DOHH2 (cell line): ENCODE measurements at regions not wholly inside any gene's neighbourhood (a gene's known extent, or its start where the extent isn't known, plus 50 kb on each side); places are given as distances from the start of the nearest gene placed in this dataset.

Experiments used
- H3F3A ChIP-seq: fragments of 200-600 bp; sonication (generic), shearing (Covaris generic); 2 replicates; pipeline ENCODE4 v1.6.0; 2016; ENCODE audit warnings: antibody characterized with exemption, mild to moderate bottlenecking; ENCODE audit not compliant: control insufficient read depth, insufficient read depth
- H3K27ac ChIP-seq: fragments of 200-600 bp; sonication (generic); 2 replicates; pipeline ENCODE4 v1.5.1; 2014; ENCODE audit warnings: low read depth, mild to moderate bottlenecking, low read length, moderate library complexity
- H3K27me3 ChIP-seq: fragments of 200-600 bp; sonication (generic); 2 replicates; pipeline ENCODE4 v1.6.1; 2014; ENCODE audit warnings: mild to moderate bottlenecking, low read length, mixed read lengths; ENCODE audit not compliant: control insufficient read depth
- H3K36me3 ChIP-seq: fragments of 200-600 bp; sonication (generic); 2 replicates; pipeline ENCODE4 v1.6.1; 2014; ENCODE audit warnings: mild to moderate bottlenecking, low read length, moderate library complexity, mixed read lengths; ENCODE audit not compliant: control insufficient read depth
- H3K4me1 ChIP-seq: fragments of 200-600 bp; sonication (generic); 2 replicates; pipeline ENCODE4 v1.6.1; 2014; ENCODE audit warnings: mild to moderate bottlenecking, low read length, mixed read lengths; ENCODE audit not compliant: control insufficient read depth
- H3K4me2 ChIP-seq: fragments of 200-600 bp; sonication (generic); 2 replicates; pipeline ENCODE4 v1.6.0; 2014; ENCODE audit warnings: mild to moderate bottlenecking, low read length, moderate library complexity
- H3K4me3 ChIP-seq: fragments of 200-600 bp; sonication (generic); 2 replicates; pipeline ENCODE4 v1.5.1; 2014; ENCODE audit warnings: mild to moderate bottlenecking, low read length, mixed read lengths
- H3K79me2 ChIP-seq: fragments of 200-600 bp; sonication (generic); 2 replicates; pipeline ENCODE4 v1.6.1; 2014; ENCODE audit warnings: mild to moderate bottlenecking, low read length, mixed read lengths; ENCODE audit not compliant: control insufficient read depth
- H3K9me2 ChIP-seq: fragments of 200-600 bp; sonication (generic); replicated peaks from 2 replicates; pipeline ENCODE4 v1.6.1; 2014; ENCODE audit warnings: mild to moderate bottlenecking, low read length, mixed read lengths; ENCODE audit not compliant: control insufficient read depth
- H3K9me3 ChIP-seq: fragments of 200-600 bp; sonication (generic); 2 replicates; pipeline ENCODE4 v1.6.1; 2014; ENCODE audit warnings: antibody characterized with exemption, low read length, mixed read lengths; ENCODE audit not compliant: control insufficient read depth, insufficient read depth
- H4K20me1 ChIP-seq: fragments of 200-600 bp; sonication (generic); 2 replicates; pipeline ENCODE4 v1.6.0; 2014; ENCODE audit warnings: low read depth, mild to moderate bottlenecking, antibody characterized with exemption, low read length, moderate library complexity; ENCODE audit not compliant: control insufficient read depth, insufficient read depth
- CTCF ChIP-seq: fragments of 200-600 bp; sonication (generic); IDR thresholded peaks from one replicate; pipeline ENCODE4 v1.5.1; 2014; ENCODE audit warnings: antibody characterized with exemption, mild to moderate bottlenecking, low read depth, low read length; ENCODE audit not compliant: poor library complexity, severe bottlenecking
- EZH2phosphoT487 ChIP-seq: fragments of 200-600 bp; sonication (generic); IDR thresholded peaks from 2 replicates; pipeline ENCODE4 v1.6.1; 2017; ENCODE audit warnings: borderline replicate concordance, mild to moderate bottlenecking, antibody characterized with exemption, low read length, moderate library complexity, mixed read lengths

GRCh38 chr6:67680297-67680932, 954.7 kb upstream of the ADGRB3 start:
- H3K4me1 ChIP-seq, result no peaks in the 10 kb centered on the region
- H3K27me3 ChIP-seq, result no peaks in the 10 kb centered on the region
- H3K36me3 ChIP-seq, result no peaks in the 10 kb centered on the region
- no peak for TF ChIP-seq EZH2phosphoT487
- TF ChIP-seq CTCF, result no peak
- no peak overlapping the region for H3K4me2 ChIP-seq
- H3K79me2 ChIP-seq, result no peaks in the 10 kb centered on the region
- no peaks in the 10 kb centered on the region for H3K9me2 ChIP-seq
- no peaks in the 10 kb centered on the region for H3F3A ChIP-seq
- no peak overlapping the region for H3K4me3 ChIP-seq
- no peaks in the 10 kb centered on the region for H4K20me1 ChIP-seq
- H3K27ac ChIP-seq, result no peak overlapping the region
- peaks cover 3% of the 10 kb centered on the region; the same call in 1 of the 2 replicates for H3K9me3 ChIP-seq

GRCh38 chr6:67679566-67680296, 955.4 kb upstream of the ADGRB3 start:
- H3K4me1 ChIP-seq, result no peaks in the 10 kb centered on the region
- no peaks in the 10 kb centered on the region for H3K27me3 ChIP-seq
- H3K9me2 ChIP-seq, result no peaks in the 10 kb centered on the region
- no peak overlapping the region for H3K27ac ChIP-seq
- peaks cover 10% of the 10 kb centered on the region; the same call in 1 of the 2 replicates for H3K9me3 ChIP-seq
- no peak for TF ChIP-seq CTCF
- TF ChIP-seq EZH2phosphoT487, result no peak
- H3K79me2 ChIP-seq, result no peaks in the 10 kb centered on the region
- H3K36me3 ChIP-seq, result no peaks in the 10 kb centered on the region
- no peaks in the 10 kb centered on the region for H3F3A ChIP-seq
- H4K20me1 ChIP-seq, result no peaks in the 10 kb centered on the region
- H3K4me2 ChIP-seq, result no peak overlapping the region
- H3K4me3 ChIP-seq, result no peak overlapping the region

- H4K20me1 ChIP-seq, result no peaks in the 10 kb centered on the region
- no peaks in the 10 kb centered on the region for H3F3A ChIP-seq
- H3K9me3 ChIP-seq, result peaks cover 18% of the 10 kb centered on the region; the same call in 1 of the 2 replicates
- no peaks in the 10 kb centered on the region for H3K36me3 ChIP-seq
- H3K27me3 ChIP-seq, result no peaks in the 10 kb centered on the region
- H3K4me2 ChIP-seq, result no peak overlapping the region
- no peak overlapping the region for H3K27ac ChIP-seq
- H3K9me2 ChIP-seq, result no peaks in the 10 kb centered on the region
- no peak overlapping the region for H3K4me3 ChIP-seq
- TF ChIP-seq CTCF (no peak), EZH2phosphoT487 (no peak)
- H3K79me2 ChIP-seq, result no peaks in the 10 kb centered on the region
- no peaks in the 10 kb centered on the region for H3K4me1 ChIP-seq
These were observed 958.2 kb upstream of the ADGRB3 start for GRCh38 chr6:67676892-67677291.
